K562 (cell line): ENCODE measurements at regions not wholly inside any gene's neighbourhood (a gene's known extent, or its start where the extent isn't known, plus 50 kb on each side); places are given as distances from the start of the nearest gene placed in this dataset.

Experiments used
- KLF16 ChIP-seq: IDR thresholded peaks from 2 replicates; pipeline ENCODE4 v1.6.1; 2016; ENCODE audit warnings: antibody characterized with exemption
- MAFF ChIP-seq: IDR thresholded peaks from 2 replicates; pipeline ENCODE4 v1.6.1; 2012; ENCODE audit warnings: low read length, improper control_type of control experiment
- MEIS2 ChIP-seq: fragments of 450-650 bp; IDR thresholded peaks from 2 replicates; pipeline ENCODE4 v1.6.1; 2014; ENCODE audit warnings: mild to moderate bottlenecking; ENCODE audit not compliant: partially characterized antibody
- ZEB2 ChIP-seq: fragments of 450-650 bp; IDR thresholded peaks from 2 replicates; pipeline ENCODE4 v1.6.1; 2016
- TF ChIP-seq, protein P1 (sequence below): fragments of 250-450 bp; sonication (Bioruptor Pico); IDR thresholded peaks from 2 replicates; pipeline ENCODE4 v1.5.0; 2020; ENCODE audit warnings: mild to moderate bottlenecking, borderline replicate concordance

- TF ChIP-seq MEIS2, result no peak
- TF ChIP-seq KLF16, result no peak
- TF ChIP-seq MAFF, result no peak
- TF ChIP-seq ZEB2, result no peak
- TF ChIP-seq, protein P1, sequence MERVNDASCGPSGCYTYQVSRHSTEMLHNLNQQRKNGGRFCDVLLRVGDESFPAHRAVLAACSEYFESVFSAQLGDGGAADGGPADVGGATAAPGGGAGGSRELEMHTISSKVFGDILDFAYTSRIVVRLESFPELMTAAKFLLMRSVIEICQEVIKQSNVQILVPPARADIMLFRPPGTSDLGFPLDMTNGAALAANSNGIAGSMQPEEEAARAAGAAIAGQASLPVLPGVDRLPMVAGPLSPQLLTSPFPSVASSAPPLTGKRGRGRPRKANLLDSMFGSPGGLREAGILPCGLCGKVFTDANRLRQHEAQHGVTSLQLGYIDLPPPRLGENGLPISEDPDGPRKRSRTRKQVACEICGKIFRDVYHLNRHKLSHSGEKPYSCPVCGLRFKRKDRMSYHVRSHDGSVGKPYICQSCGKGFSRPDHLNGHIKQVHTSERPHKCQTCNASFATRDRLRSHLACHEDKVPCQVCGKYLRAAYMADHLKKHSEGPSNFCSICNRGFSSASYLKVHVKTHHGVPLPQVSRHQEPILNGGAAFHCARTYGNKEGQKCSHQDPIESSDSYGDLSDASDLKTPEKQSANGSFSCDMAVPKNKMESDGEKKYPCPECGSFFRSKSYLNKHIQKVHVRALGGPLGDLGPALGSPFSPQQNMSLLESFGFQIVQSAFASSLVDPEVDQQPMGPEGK (CRISPR knock-in tag), result no peak
These were observed 946.6 kb downstream of the TFAP2A start for GRCh38 chr6:9468277-9468676.
